RWPE1 (cell line): ENCODE measurements at regions not wholly inside any gene's neighbourhood (a gene's known extent, or its start where the extent isn't known, plus 50 kb on each side); places are given as distances from the start of the nearest gene placed in this dataset.

ENCODE experiments used
- CTCF ChIA-PET: fragments of 350-600 bp; sonication (Branson Sonifier 250); formaldehyde crosslinking; extraction: SDS; loops from one replicate; lab custom pipeline; 2021; lab: Yijun Ruan, JAX
- POLR2A ChIA-PET: fragments of 400-600 bp; formaldehyde crosslinking; extraction: SDS; loops from one replicate; lab custom pipeline; 2020; ENCODE audit warnings: antibody characterized with exemption; ENCODE audit not compliant: low non-redundant PET; lab: Yijun Ruan, JAX
- DNase-seq: peaks from one replicate; pipeline ENCODE4 v3.0.0; 2012; ENCODE audit warnings: low spot score
- H3K27ac ChIP-seq: fragments of 450-650 bp; 2 replicates; pipeline ENCODE4 v1.5.1; 2017
- CTCF ChIP-seq: fragments of 450-650 bp; conservative IDR thresholded peaks from 2 replicates; pipeline ENCODE4 v1.5.1; 2017; ENCODE audit warnings: low read depth, mild to moderate bottlenecking

GRCh38 chr7:153835712-153836265 lies 216.4 kb upstream of the DPP6 start:
- H3K27ac ChIP-seq = no peak overlapping the region
- ChIA-PET POLR2A (no interaction called here), CTCF (no interaction called here)
- TF ChIP-seq CTCF = no peak
- DNase-seq = no peak

DNA sequence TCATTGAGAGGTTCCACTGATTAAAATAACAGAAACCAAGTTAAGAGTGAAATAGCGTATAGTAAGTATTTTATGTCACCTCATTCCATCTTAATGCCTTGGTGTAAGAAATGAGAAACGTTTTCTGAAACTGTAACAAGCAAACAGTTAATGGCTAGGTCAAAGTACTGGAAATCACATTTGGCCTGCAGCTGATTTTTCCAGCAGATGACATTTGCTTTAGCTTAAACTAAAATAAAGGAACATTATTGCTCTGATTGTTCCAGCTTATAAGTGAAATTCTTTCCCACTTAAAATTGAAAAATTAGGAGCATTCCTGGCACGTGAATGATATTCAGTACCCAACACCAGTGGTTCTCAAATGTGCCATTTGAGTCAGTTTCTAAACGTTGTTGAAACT lies 213.6 kb upstream of the DPP6 start:
- ChIA-PET CTCF (no interaction called here), POLR2A (no interaction called here)
- no peak overlapping the region for H3K27ac ChIP-seq
- no peak for DNase-seq
- TF ChIP-seq CTCF = no peak

GRCh38 chr7:153840861-153841260 lies 211.3 kb upstream of the DPP6 start:
- H3K27ac ChIP-seq = no peak overlapping the region
- TF ChIP-seq CTCF = no peak
- POLR2A ChIA-PET = no interaction called here
- no peak for DNase-seq
- CTCF ChIA-PET = no interaction called here

GRCh38 chr7:153847828-153848227 lies 204.4 kb upstream of the DPP6 start:
- no peak for TF ChIP-seq CTCF
- POLR2A ChIA-PET = no interaction called here
- CTCF ChIA-PET = no interaction called here
- no peak overlapping the region for H3K27ac ChIP-seq
- DNase-seq = no peak

- TF ChIP-seq CTCF = no peak
Observed at GRCh38 chr7:153852261-153852660, 199.9 kb upstream of the DPP6 start.

GRCh38 chr7:153858355-153858754 lies 193.8 kb upstream of the DPP6 start:
- no peak for TF ChIP-seq CTCF
- no peak for DNase-seq
- POLR2A ChIA-PET = no interaction called here
- H3K27ac ChIP-seq = no peak overlapping the region
- CTCF ChIA-PET = no interaction called here

More at GRCh38 chr7:153852261-153852660, 199.9 kb upstream of the DPP6 start:
- no peak overlapping the region for H3K27ac ChIP-seq
- CTCF ChIA-PET = no interaction called here
- POLR2A ChIA-PET = no interaction called here
- no peak for DNase-seq

- TF ChIP-seq CTCF = no peak
- no peak overlapping the region for H3K27ac ChIP-seq
- no peak for DNase-seq
- ChIA-PET POLR2A (no interaction called here), CTCF (no interaction called here)
Observed at GRCh38 chr7:153859239-153859638, 193.0 kb upstream of the DPP6 start.
